GM23248 (cell line): ENCODE measurements at regions not wholly inside any gene's neighbourhood (a gene's known extent, or its start where the extent isn't known, plus 50 kb on each side); places are given as distances from the start of the nearest gene placed in this dataset.

Experiments
- EZH2 ChIP-seq: fragments of 200-600 bp; sonication (generic); IDR thresholded peaks from 2 replicates; pipeline ENCODE4 v1.6.1; 2018; ENCODE audit warnings: antibody characterized with exemption, mild to moderate bottlenecking; ENCODE audit not compliant: insufficient read depth, poor library complexity, severe bottlenecking
- EZH2phosphoT487 ChIP-seq: fragments of 200-600 bp; sonication (generic); IDR thresholded peaks from 2 replicates; pipeline ENCODE4 v1.6.1; 2018; ENCODE audit warnings: antibody characterized with exemption, moderate library complexity, mild to moderate bottlenecking, low read depth; ENCODE audit not compliant: insufficient read depth

- TF ChIP-seq EZH2 (no peak), EZH2phosphoT487 (no peak)
Measured at GRCh38 chr16:14329727-14330350, 258.7 kb downstream of the MRTFB start.
